OCI-LY7 (cell line): ENCODE measurements at regions not wholly inside any gene's neighbourhood (a gene's known extent, or its start where the extent isn't known, plus 50 kb on each side); places are given as distances from the start of the nearest gene placed in this dataset.

ENCODE experiments used
- CTCF ChIP-seq: fragments of 200-600 bp; sonication (generic); conservative IDR thresholded peaks from 2 replicates; pipeline ENCODE4 v1.5.1; 2014; ENCODE audit warnings: mild to moderate bottlenecking, antibody characterized with exemption, low read length, moderate library complexity, mixed read lengths
- EZH2phosphoT487 ChIP-seq: fragments of 200-600 bp; sonication (generic); IDR thresholded peaks from 2 replicates; pipeline ENCODE4 v1.6.1; 2018; ENCODE audit warnings: low read depth, borderline replicate concordance, mild to moderate bottlenecking, mixed run types, antibody characterized with exemption, low read length, moderate library complexity, mixed read lengths

- TF ChIP-seq CTCF: no peak
- no peak for TF ChIP-seq EZH2phosphoT487
Observed at GRCh38 chr17:63268827-63269226, 177.3 kb downstream of the CYB561 start.
